ENCODE measurements at regions not wholly inside any gene's neighbourhood (a gene's known extent, or its start where the extent isn't known, plus 50 kb on each side); places are given as distances from the start of the nearest gene placed in this dataset.
"Not testable (repeated sequence)": the region's sequence is repeated elsewhere in the genome, so short reads cannot be mapped to it uniquely, and the experiment has no call there.

GRCh38 chr5:52139888-52140615 lies 647.7 kb upstream of the ITGA1 start:
- TF ChIP-seq CTCF (conservative IDR thresholded peaks at IDR 0.05; ENCODE audit: low read depth, low read length), result no peak

GRCh38 chr5:52148679-52149078 lies 639.0 kb upstream of the ITGA1 start:
- H3K4me3 ChIP-seq (ENCODE audit: low read length), result no peak overlapping the region
- no peak for DNase-seq (ENCODE audit: low read depth)
- no peak for TF ChIP-seq CTCF (conservative IDR thresholded peaks at IDR 0.05; ENCODE audit: low read depth, low read length)

More at GRCh38 chr5:52139888-52140615, 647.7 kb upstream of the ITGA1 start:
- H3K4me3 ChIP-seq (ENCODE audit: low read length), result no peak overlapping the region
- DNase-seq (ENCODE audit: low read depth), result peak; percentile 54

- no peak overlapping the region for H3K4me3 ChIP-seq (ENCODE audit: low read length)
- no peak for DNase-seq (ENCODE audit: low read depth)
- TF ChIP-seq CTCF (conservative IDR thresholded peaks at IDR 0.05; ENCODE audit: low read depth, low read length), result no peak
Observed at GRCh38 chr5:52150501-52150900, 637.2 kb upstream of the ITGA1 start.

- not testable (repeated sequence) for DNase-seq (ENCODE audit: low read depth); H3K4me3 ChIP-seq (ENCODE audit: low read length)
Observed at GRCh38 chr5:52156809-52157208, 630.9 kb upstream of the ITGA1 start.

- not testable (repeated sequence) for DNase-seq (ENCODE audit: low read depth); H3K4me3 ChIP-seq (ENCODE audit: low read length)
Observed at GRCh38 chr5:52165806-52166205, 621.9 kb upstream of the ITGA1 start.

GRCh38 chr5:52173133-52173532 lies 614.6 kb upstream of the ITGA1 start:
- DNase-seq (ENCODE audit: low read depth), result no peak
- no peak for TF ChIP-seq CTCF (conservative IDR thresholded peaks at IDR 0.05; ENCODE audit: low read depth, low read length)
- no peak overlapping the region for H3K4me3 ChIP-seq (ENCODE audit: low read length)

GRCh38 chr5:52177193-52177592 lies 610.5 kb upstream of the ITGA1 start:
- DNase-seq (ENCODE audit: low read depth), result peak; percentile 5
- TF ChIP-seq CTCF (conservative IDR thresholded peaks at IDR 0.05; ENCODE audit: low read depth, low read length), result no peak
- no peak overlapping the region for H3K4me3 ChIP-seq (ENCODE audit: low read length)

GRCh38 chr5:52181403-52181802 lies 606.3 kb upstream of the ITGA1 start:
- H3K4me3 ChIP-seq (ENCODE audit: low read length), result no peak overlapping the region
- no peak for TF ChIP-seq CTCF (conservative IDR thresholded peaks at IDR 0.05; ENCODE audit: low read depth, low read length)
- no peak for DNase-seq (ENCODE audit: low read depth)

Measured in retinal pigment epithelial cell (primary cell).